ENCODE measurements at regions not wholly inside any gene's neighbourhood (a gene's known extent, or its start where the extent isn't known, plus 50 kb on each side); places are given as distances from the start of the nearest gene placed in this dataset.

- TF ChIP-seq POLR2A (IDR thresholded peaks at IDR 0.05; ENCODE audit: low read depth, low read length) (no peak), POLR2AphosphoS5 (IDR thresholded peaks at IDR 0.05; ENCODE audit: low read depth, low read length) (no peak), TAF1 (IDR thresholded peaks at IDR 0.05; ENCODE audit: low read depth, low read length) (no peak), POU2F2 (IDR thresholded peaks at IDR 0.05; ENCODE audit: low read depth, low read length) (no peak), PAX5 (IDR thresholded peaks at IDR 0.05; ENCODE audit: insufficient read depth, low read length, severe bottlenecking) (no peak), SPI1 (IDR thresholded peaks at IDR 0.05; ENCODE audit: low read depth, low read length) (no peak)
These were observed 517.8 kb upstream of the ANO5 start for GRCh38 chr11:21675049-21675616.
